NCI-H1930 (cell line): ENCODE measurements at regions not wholly inside any gene's neighbourhood (a gene's known extent, or its start where the extent isn't known, plus 50 kb on each side); places are given as distances from the start of the nearest gene placed in this dataset.
"Not testable (repeated sequence)": the region's sequence is repeated elsewhere in the genome, so short reads cannot be mapped to it uniquely, and the experiment has no call there.

Experiments
- DNase-seq, 2 experiments: peaks; one replicate each; lab custom pipeline; 2025; lab: John Stamatoyannopoulos, UW

DNA sequence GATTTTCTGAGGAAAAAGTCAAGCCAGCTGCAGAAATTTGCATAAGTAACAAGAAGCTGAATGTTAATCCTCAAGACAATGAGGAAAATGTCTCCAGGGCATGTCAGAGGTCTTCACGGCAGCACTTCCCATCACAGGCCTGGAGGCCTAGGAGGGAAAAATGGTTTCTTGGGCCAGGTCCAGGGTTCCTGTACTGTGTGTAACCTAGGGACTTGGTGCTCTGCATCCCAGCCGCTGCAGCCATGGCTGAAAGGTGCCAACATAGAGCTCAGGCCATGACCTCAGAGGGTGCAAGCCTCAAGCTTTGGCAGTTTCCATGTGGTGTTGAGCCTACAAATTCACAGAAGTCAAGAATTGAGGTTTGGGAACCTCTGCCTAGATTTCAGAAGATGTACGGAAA is 144.1 kb downstream of the AKR1D1 start:
- DNase-seq, result not testable (repeated sequence)

- not testable (repeated sequence) for DNase-seq
Observed at GRCh38 chr7:138221388-138221787, 145.1 kb downstream of the AKR1D1 start.

- no peak for DNase-seq
Observed at GRCh38 chr7:138223402-138223879, 147.2 kb downstream of the AKR1D1 start.

GRCh38 chr7:138226001-138226476 is 149.8 kb downstream of the AKR1D1 start:
- no peak for DNase-seq

DNA sequence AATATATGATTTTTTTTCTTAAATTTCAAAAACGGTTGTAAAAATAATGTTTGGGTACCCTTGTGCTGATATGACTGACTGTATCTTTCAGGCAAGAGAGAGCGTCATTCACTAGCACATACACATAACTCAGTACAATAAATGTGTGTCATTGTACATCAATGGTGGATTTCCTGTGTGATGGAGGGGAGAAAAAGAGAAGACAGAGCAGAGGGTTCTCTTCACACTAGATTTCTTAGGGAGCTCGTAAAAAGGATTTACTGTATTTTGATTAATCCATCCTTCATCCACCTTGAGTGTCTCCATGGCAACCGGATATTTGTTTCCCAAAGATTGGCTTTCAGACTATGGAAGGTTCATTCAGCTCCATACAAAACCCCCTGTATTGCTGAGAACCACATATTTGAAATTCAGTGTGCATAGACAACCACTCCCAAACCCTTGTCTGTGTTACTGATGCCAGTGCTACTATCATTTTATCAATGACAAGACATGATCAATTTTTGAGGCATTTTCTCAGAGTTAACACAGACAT is 150.6 kb downstream of the AKR1D1 start:
- DNase-seq, result no peak

- no peak for DNase-seq
Observed at GRCh38 chr7:138228119-138228518, 151.9 kb downstream of the AKR1D1 start.

- DNase-seq, result no peak
Observed at GRCh38 chr7:138228769-138229168, 152.5 kb downstream of the AKR1D1 start.

DNA sequence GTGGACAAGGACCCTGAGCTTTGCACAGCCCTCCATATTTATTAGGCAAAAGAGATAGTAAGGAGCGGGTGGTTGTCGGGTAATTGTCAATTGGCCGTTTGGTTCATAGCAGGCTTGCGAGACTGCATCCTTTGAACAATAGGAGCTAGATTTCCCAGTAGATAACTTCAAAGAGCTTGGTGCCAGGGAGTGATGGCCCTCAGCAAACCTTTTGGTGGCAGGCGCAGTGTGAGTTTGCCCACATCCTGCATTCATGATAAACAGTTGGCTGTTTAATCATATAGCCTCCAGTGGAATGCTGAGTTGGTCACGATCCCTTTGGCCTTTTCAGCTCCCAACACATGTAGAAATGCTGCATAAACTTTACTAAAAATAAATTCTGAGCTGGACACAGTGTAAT is 156.9 kb downstream of the AKR1D1 start:
- no peak for DNase-seq

- DNase-seq, result no peak
Observed at GRCh38 chr7:138235207-138235606, 158.9 kb downstream of the AKR1D1 start.

GRCh38 chr7:138237995-138238394 is 161.7 kb downstream of the AKR1D1 start:
- no peak for DNase-seq

DNA sequence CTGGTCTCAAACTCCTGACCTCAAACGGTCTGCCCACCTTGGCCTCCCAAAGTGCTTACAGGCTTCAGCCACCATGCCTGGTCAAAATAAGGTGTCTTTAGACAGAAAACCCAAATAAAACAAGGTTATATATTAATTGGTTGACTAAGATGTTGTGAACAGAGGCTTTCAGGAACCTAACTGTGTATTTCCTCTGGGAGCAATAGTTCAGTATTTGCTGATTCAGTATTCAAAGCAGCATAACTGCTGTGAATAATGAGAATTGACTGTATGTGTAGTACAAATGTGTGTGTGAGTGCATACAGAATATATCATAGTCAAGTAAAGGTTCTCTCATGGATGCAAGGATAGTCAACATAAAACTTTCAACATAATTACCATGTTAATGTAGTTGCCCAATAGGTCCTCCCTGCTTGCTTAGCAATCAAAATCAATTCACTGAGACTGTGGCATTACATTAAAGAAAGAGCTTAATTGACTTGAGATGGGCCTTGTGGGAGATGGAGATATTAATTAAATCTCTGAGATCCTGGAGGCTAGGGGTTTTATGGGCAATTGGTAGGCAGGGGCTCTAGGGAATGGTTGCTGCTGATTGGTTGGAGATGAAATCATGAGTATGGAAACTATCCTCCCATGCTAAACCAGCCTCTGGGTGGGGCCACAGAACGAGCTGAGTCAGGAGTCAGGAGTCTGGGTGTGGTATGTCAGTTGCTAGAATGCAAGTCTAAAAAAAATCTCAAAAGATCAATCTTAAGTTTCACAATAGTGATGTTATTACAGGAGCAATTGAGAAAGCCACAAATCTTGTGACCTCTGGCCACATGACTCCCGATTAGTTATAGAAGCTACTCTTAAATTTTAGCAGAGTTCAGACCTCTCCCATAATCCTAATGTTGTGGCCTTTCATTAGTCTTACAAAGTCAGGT is 162.7 kb downstream of the AKR1D1 start:
- no peak for DNase-seq

DNA sequence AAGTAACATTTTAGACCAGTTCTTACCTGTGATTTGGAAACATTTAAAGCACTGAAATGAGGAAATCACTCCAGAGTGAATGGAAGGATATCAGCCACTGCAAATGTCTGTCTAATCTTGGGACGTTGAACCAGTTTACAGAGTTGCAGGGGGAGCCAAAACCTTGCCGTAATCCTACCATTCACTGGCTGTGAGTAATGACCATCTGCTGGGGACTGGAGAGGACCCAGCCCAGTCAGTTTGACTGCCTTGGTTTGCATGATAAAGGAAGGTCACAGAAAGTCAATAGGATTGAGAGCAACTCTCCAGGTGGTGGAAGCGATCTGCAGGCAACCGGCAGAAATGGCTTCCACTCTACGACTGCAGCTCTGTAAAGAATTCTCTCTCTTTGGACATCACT is 167.2 kb downstream of the AKR1D1 start:
- peak in 1 of 2 experiments; percentile 38 for DNase-seq

- no peak for DNase-seq
Observed at GRCh38 chr7:138243836-138244235, 167.6 kb downstream of the AKR1D1 start.

GRCh38 chr7:138244606-138245005 is 168.3 kb downstream of the AKR1D1 start:
- DNase-seq, result no peak

DNA sequence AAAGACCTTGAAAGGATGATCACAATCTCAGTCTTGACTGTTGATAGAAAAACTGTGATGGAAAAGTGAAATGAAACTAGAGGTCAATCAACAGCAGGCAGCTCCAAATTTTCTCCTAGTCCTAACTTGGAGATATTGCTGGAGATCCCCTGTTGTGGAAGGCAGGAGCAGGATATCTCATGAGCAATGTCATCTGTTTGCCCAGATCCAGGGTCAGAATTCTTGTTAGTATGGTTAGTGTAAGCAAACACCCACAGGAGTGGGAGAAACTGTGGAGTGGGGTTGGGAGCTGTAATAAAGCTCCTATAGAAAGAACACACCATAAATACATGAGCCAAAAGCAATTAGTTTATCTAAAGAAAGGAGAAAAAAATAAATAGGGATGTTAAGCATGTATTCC is 169.0 kb downstream of the AKR1D1 start:
- DNase-seq, result no peak

GRCh38 chr7:138245682-138246081 is 169.4 kb downstream of the AKR1D1 start:
- DNase-seq, result no peak

- no peak for DNase-seq
Observed at GRCh38 chr7:138246428-138246827, 170.2 kb downstream of the AKR1D1 start.

- DNase-seq, result no peak
Observed at GRCh38 chr7:138247081-138247480, 170.8 kb downstream of the AKR1D1 start.

- DNase-seq, result no peak
Observed at GRCh38 chr7:138247568-138248333, 171.5 kb downstream of the AKR1D1 start.

DNA sequence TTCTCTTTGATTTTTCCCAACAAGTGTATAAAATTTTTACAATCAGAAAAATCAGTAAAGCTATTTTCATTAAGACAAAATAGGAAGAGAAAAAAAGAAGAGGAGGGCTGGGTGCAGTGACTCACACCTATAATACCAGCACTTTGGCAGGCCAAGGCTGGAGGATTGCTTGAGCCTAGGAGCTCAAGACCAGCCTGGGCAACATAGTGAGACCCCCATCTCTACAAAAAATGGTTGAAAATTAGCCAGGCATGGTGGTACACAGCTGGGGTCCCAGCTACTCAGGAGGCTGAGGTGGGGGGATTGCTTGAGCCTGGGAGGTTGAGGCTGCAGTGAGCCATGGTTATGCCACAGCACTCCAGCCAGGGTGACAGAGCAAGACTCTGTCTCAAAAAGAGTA is 172.3 kb downstream of the AKR1D1 start:
- no peak for DNase-seq

GRCh38 chr7:138249975-138250374 is 173.7 kb downstream of the AKR1D1 start:
- no peak for DNase-seq

DNA sequence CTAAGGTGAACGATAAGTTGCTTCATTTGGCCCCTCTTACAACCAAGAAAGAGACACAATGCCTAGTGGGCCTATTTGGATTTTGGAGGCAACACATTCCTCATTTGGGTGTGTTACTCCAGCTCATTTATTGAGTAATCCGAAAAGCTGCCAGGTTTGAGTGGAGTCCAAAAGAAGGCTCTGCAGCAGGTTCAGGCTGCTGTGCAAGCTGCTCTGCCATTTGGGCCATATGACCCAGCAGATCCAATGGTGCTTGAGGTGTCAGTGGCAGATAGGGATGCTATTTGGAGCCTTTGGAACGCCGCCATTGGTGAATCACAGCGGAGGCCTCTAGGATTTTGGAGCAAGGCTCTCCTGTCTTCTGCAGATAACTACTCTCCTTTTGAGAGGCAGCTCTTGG is 176.4 kb downstream of the AKR1D1 start:
- not testable (repeated sequence) for DNase-seq

DNA sequence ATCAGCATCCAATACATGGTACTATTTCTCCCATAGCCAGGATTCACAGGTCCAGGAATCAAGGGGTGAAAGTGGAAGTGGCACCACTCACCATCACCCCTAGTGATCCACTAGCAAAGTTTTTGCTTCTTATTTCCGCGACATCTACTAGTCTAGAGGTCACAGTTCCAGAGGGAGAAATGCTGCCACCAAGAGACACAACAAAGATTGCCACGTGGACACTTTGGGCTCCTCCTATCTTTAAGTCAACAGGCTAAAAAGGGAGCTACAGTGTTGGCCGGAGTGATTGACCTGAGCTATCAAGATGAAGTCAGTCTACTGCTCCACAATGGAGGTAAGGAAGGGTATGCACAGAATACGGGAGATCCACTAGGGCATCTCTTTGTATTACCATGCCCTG is 178.2 kb downstream of the AKR1D1 start:
- DNase-seq, result no peak
